PC-3 (cell line): ENCODE measurements at regions not wholly inside any gene's neighbourhood (a gene's known extent, or its start where the extent isn't known, plus 50 kb on each side); places are given as distances from the start of the nearest gene placed in this dataset.

ENCODE experiments used
- ATAC-seq: fragments of 200-7000 bp; cut with Tn5 transposase; 2 replicates; pipeline ENCODE4 v1.9.1; 2020; ENCODE audit warnings: mild to moderate bottlenecking, moderate library complexity
- BruUV-seq: library from RNA; stranded (reverse); fragments of 400-500 nt; replicated peaks from 2 replicates; lab custom pipeline; 2021; lab: Mats Ljungman, UMichigan
- CTCF ChIA-PET: fragments of 300-600 bp; sonication (Branson Sonifier 250); formaldehyde crosslinking; loops from one replicate; lab custom pipeline; 2022; ENCODE audit warnings: antibody characterized with exemption; lab: Charles Lee
- POLR2A ChIA-PET: fragments of 300-600 bp; sonication (Branson Sonifier 250); formaldehyde crosslinking; loops from one replicate; lab custom pipeline; 2022; ENCODE audit warnings: antibody characterized with exemption; ENCODE audit not compliant: unreplicated experiment; lab: Charles Lee
- DNase-seq: peaks from one replicate; pipeline ENCODE4 v3.0.0-alpha.2; 2015
- H2AFZ ChIP-seq: fragments of 300-600 bp; sonication (generic); 2 replicates; pipeline ENCODE4 v1.6.0; 2016; ENCODE audit warnings: antibody characterized with exemption, low read length
- H3F3A ChIP-seq: fragments of 300-600 bp; sonication (generic); one replicate; pipeline ENCODE4 v1.6.0; 2017; ENCODE audit warnings: antibody characterized with exemption, low read length, control low read depth, mild to moderate bottlenecking; ENCODE audit not compliant: unreplicated experiment
- H3K27ac ChIP-seq: fragments of 300-600 bp; sonication (generic); 2 replicates; pipeline ENCODE4 v1.5.1; 2016; ENCODE audit warnings: mild to moderate bottlenecking, low read length
- H3K27me3 ChIP-seq: fragments of 300-600 bp; sonication (generic); 2 replicates; pipeline ENCODE4 v1.6.1; 2016; ENCODE audit warnings: low read length, mixed read lengths
- H3K36me3 ChIP-seq: fragments of 300-600 bp; sonication (generic); 2 replicates; pipeline ENCODE4 v1.6.1; 2016; ENCODE audit warnings: low read depth, mixed run types, low read length, mixed read lengths
- H3K4me1 ChIP-seq: fragments of 300-600 bp; sonication (generic); 2 replicates; pipeline ENCODE4 v1.5.1; 2016; ENCODE audit warnings: low read length; ENCODE audit not compliant: insufficient read depth
- H3K4me2 ChIP-seq: fragments of 300-600 bp; sonication (generic); 2 replicates; pipeline ENCODE4 v1.6.0; 2016; ENCODE audit warnings: low read length
- H3K4me3 ChIP-seq: fragments of 300-600 bp; sonication (generic); 2 replicates; pipeline ENCODE4 v1.5.1; 2016; ENCODE audit warnings: mild to moderate bottlenecking, low read length, mixed read lengths
- H3K79me2 ChIP-seq: fragments of 300-600 bp; sonication (generic); 2 replicates; pipeline ENCODE4 v1.6.1; 2017; ENCODE audit warnings: low read length, mixed read lengths
- H3K9ac ChIP-seq: fragments of 300-600 bp; sonication (generic); 2 replicates; pipeline ENCODE4 v1.6.0; 2016; ENCODE audit warnings: mild to moderate bottlenecking, low read length
- H3K9me2 ChIP-seq: fragments of 300-600 bp; sonication (generic); replicated peaks from 2 replicates; pipeline ENCODE4 v1.6.1; 2016; ENCODE audit warnings: mixed run types, low read length, mixed read lengths
- H3K9me3 ChIP-seq: fragments of 300-600 bp; sonication (generic); 2 replicates; pipeline ENCODE4 v1.6.1; 2016; ENCODE audit warnings: low read length, mixed read lengths
- H4K20me1 ChIP-seq: fragments of 300-600 bp; sonication (generic); 2 replicates; pipeline ENCODE4 v1.6.1; 2016; ENCODE audit warnings: low read length, mixed read lengths
- EZH2 ChIP-seq: fragments of 300-600 bp; sonication (generic); IDR thresholded peaks from one replicate; pipeline ENCODE4 v1.6.1; 2017; ENCODE audit warnings: antibody characterized with exemption, mild to moderate bottlenecking, low read length; ENCODE audit not compliant: unreplicated experiment
- EZH2phosphoT487 ChIP-seq: fragments of 300-600 bp; sonication (generic); IDR thresholded peaks from 2 replicates; pipeline ENCODE4 v1.6.1; 2018; ENCODE audit warnings: mild to moderate bottlenecking, antibody characterized with exemption, low read length, borderline replicate concordance
- intact Hi-C: fragments of 100-400 bp; cut with micrococcal nuclease; formaldehyde crosslinking; loops from 2 replicates; pipeline ENCODE4 v1.9.0; 2023
- TF ChIP-seq, protein P1 (sequence below): fragments of 300-600 bp; sonication (generic); conservative IDR thresholded peaks from 2 replicates; pipeline ENCODE4 v1.5.1; 2017; ENCODE audit warnings: antibody characterized with exemption, low read depth, mild to moderate bottlenecking, low read length

- Histone ChIP-seq H3F3A (no peaks in the 10 kb centered on the region), H3K27ac (no peak overlapping the region), H3K4me2 (no peak overlapping the region), H3K9me3 (no peaks in the 10 kb centered on the region), H3K79me2 (no peaks in the 10 kb centered on the region), H2AFZ (no peak overlapping the region), H3K4me3 (no peak overlapping the region), H3K9me2 (no peaks in the 10 kb centered on the region), H3K36me3 (no peaks in the 10 kb centered on the region), H3K9ac (no peak overlapping the region), H4K20me1 (no peaks in the 10 kb centered on the region), H3K27me3 (no peaks in the 10 kb centered on the region), H3K4me1 (no peaks in the 10 kb centered on the region)
- ATAC-seq (no peak), DNase-seq (no peak)
- ChIA-PET CTCF (no interaction called here), POLR2A (no interaction called here)
- no TSS peak for BruUV-seq
- intact Hi-C loops: no loop called here
- TF ChIP-seq, protein P1, sequence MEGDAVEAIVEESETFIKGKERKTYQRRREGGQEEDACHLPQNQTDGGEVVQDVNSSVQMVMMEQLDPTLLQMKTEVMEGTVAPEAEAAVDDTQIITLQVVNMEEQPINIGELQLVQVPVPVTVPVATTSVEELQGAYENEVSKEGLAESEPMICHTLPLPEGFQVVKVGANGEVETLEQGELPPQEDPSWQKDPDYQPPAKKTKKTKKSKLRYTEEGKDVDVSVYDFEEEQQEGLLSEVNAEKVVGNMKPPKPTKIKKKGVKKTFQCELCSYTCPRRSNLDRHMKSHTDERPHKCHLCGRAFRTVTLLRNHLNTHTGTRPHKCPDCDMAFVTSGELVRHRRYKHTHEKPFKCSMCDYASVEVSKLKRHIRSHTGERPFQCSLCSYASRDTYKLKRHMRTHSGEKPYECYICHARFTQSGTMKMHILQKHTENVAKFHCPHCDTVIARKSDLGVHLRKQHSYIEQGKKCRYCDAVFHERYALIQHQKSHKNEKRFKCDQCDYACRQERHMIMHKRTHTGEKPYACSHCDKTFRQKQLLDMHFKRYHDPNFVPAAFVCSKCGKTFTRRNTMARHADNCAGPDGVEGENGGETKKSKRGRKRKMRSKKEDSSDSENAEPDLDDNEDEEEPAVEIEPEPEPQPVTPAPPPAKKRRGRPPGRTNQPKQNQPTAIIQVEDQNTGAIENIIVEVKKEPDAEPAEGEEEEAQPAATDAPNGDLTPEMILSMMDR: no peak
- TF ChIP-seq EZH2: no peak
- TF ChIP-seq EZH2phosphoT487: no peak
Measured at GRCh38 chr1:208714323-208714722, 470.1 kb upstream of the PLXNA2 start.

GRCh38 chr1:208717525-208717924, 473.3 kb upstream of the PLXNA2 start:
- Histone ChIP-seq H3K36me3 (0 out of 2 replicates have a peak, but pooled peaks cover 3% of the 10 kb centered on the region), H3K4me1 (no peaks in the 10 kb centered on the region), H3K27me3 (no peaks in the 10 kb centered on the region), H3K79me2 (no peaks in the 10 kb centered on the region), H2AFZ (no peak overlapping the region), H3K27ac (no peak overlapping the region), H3K9ac (no peak overlapping the region), H3K4me3 (no peak overlapping the region), H3F3A (no peaks in the 10 kb centered on the region), H3K9me3 (peaks cover 9% of the 10 kb centered on the region), H3K9me2 (no peaks in the 10 kb centered on the region), H4K20me1 (no peaks in the 10 kb centered on the region), H3K4me2 (no peak overlapping the region)
- intact Hi-C loops: no loop called here
- DNase-seq (no peak), ATAC-seq (no peak)
- CTCF ChIA-PET: interaction anchor here (0.6 kb wide), 1 partner anchor 66 kb away, joined by 8 read pairs; no protein-coding TSS in a partner anchor
- TF ChIP-seq EZH2phosphoT487 (no peak), EZH2 (no peak)
- TF ChIP-seq, protein P1: no peak
- POLR2A ChIA-PET: no interaction called here
- no TSS peak for BruUV-seq

- no TSS peak for BruUV-seq
- Histone ChIP-seq H3K4me1 (no peaks in the 10 kb centered on the region), H3K4me3 (no peak overlapping the region), H3K9ac (no peak overlapping the region), H2AFZ (no peak overlapping the region), H3K9me3 (peaks cover 19% of the 10 kb centered on the region), H3K36me3 (0 out of 2 replicates have a peak, but pooled peaks cover 6% of the 10 kb centered on the region), H4K20me1 (no peaks in the 10 kb centered on the region), H3K79me2 (no peaks in the 10 kb centered on the region), H3K27me3 (no peaks in the 10 kb centered on the region), H3F3A (no peaks in the 10 kb centered on the region), H3K4me2 (no peak overlapping the region), H3K9me2 (no peaks in the 10 kb centered on the region), H3K27ac (no peak overlapping the region)
- DNase-seq (no peak), ATAC-seq (no peak)
- ChIA-PET CTCF (no interaction called here), POLR2A (no interaction called here)
- intact Hi-C loops: no loop called here
- TF ChIP-seq, protein P1: no peak
- TF ChIP-seq EZH2 (no peak), EZH2phosphoT487 (no peak)
Measured at GRCh38 chr1:208722592-208722991, 478.4 kb upstream of the PLXNA2 start.
